Vagina (tissue), 2 donors: ENCODE measurements at regions not wholly inside any gene's neighbourhood (a gene's known extent, or its start where the extent isn't known, plus 50 kb on each side); places are given as distances from the start of the nearest gene placed in this dataset.

Experiments used
- DNase-seq, 2 donors: peaks; one replicate each; pipeline ENCODE4 v3.0.0-alpha.2; 2017; ENCODE audit errors: extremely low spot score in 2 of 2
- H3K27ac ChIP-seq: fragments of 200-600 bp; sonication (generic); one replicate; pipeline ENCODE4 v1.5.1; 2019
- H3K27me3 ChIP-seq: fragments of 200-600 bp; sonication (generic); one replicate; pipeline ENCODE4 v1.5.1; 2019
- H3K36me3 ChIP-seq, 2 donors: fragments of 200-600 bp; sonication (generic); one replicate each; pipeline ENCODE4 v1.5.1; 2017 to 2019
- H3K4me1 ChIP-seq: fragments of 200-600 bp; sonication (generic); one replicate; pipeline ENCODE4 v1.5.1; 2019
- H3K4me3 ChIP-seq, 2 donors: fragments of 200-600 bp; sonication (generic); 1 replicate in 1 of 2; 2 replicates in 1 of 2; pipeline ENCODE4 v1.5.1; 2016 to 2019
- H3K9me3 ChIP-seq: fragments of 200-600 bp; sonication (generic); one replicate; pipeline ENCODE4 v1.5.1; 2019
- CTCF ChIP-seq, 3 experiments: fragments of 450-650 bp in 2 of 3; fragments of 200-600 bp in 1 of 3; sonication (generic) in 1 of 3; IDR thresholded peaks; one replicate each; pipeline ENCODE4 v1.5.1; 2017 to 2019; ENCODE audit warnings: antibody characterized with exemption in 3 of 3, mild to moderate bottlenecking in 2 of 3, moderate library complexity in 2 of 3
- POLR2A ChIP-seq, 2 donors: fragments of 450-650 bp; IDR thresholded peaks; one replicate each; pipeline ENCODE4 v1.6.1; 2017; ENCODE audit warnings: antibody characterized with exemption in 2 of 2, mild to moderate bottlenecking in 2 of 2, moderate library complexity in 2 of 2
- POLR2AphosphoS5 ChIP-seq, 2 donors: sonication (generic); formaldehyde crosslinking; IDR thresholded peaks; one replicate each; pipeline ENCODE4 v1.9.0; 2017; ENCODE audit warnings: antibody characterized with exemption in 2 of 2, mild to moderate bottlenecking in 2 of 2, low read depth in 1 of 2; ENCODE audit not compliant: insufficient read depth in 1 of 2
- intact Hi-C: fragments of 100-400 bp; cut with DNase I; formaldehyde crosslinking; loops from one replicate; pipeline ENCODE4 v1.15.1; 2023

GRCh38 chr10:130637089-130637676 is 501.0 kb downstream of the GLRX3 start:
- intact Hi-C loops = no loop called here
- Histone ChIP-seq H3K4me1 (no peaks in the 10 kb centered on the region), H3K36me3 (no peaks in the 10 kb centered on the region), H3K27me3 (no peaks in the 10 kb centered on the region), H3K27ac (no peak overlapping the region), H3K9me3 (no peaks in the 10 kb centered on the region), H3K4me3 (no peak overlapping the region)
- DNase-seq = no peak
- TF ChIP-seq POLR2A (IDR thresholded peaks at IDR 0.05) = no peak
- TF ChIP-seq POLR2AphosphoS5 (IDR thresholded peaks at IDR 0.05; ENCODE audit: insufficient read depth in 1 of 2, low read depth in 1 of 2) = no peak
- TF ChIP-seq CTCF (IDR thresholded peaks at IDR 0.05) = no peak

DNA sequence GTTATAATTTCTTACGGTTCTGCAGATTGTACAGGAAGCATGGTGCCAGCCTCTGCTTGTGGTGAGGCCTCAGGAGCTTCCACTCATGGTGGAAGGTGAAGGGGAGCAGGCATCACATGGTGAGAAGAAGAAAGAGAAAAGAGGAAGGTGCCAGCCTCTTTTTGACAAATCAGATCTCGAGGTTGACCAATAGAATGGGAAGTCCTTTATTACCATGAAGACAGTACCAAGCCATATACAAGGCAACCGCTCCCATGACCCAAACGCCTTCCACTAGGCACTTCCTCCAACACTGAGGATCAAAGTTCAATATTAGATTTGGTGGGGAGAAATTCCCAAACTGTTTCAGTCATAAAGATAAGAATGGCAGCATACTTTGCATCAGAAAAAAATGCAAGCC is 502.8 kb downstream of the GLRX3 start:
- Histone ChIP-seq H3K36me3 (no peaks in the 10 kb centered on the region), H3K27ac (no peak overlapping the region), H3K4me3 (no peak overlapping the region), H3K27me3 (no peaks in the 10 kb centered on the region), H3K4me1 (no peaks in the 10 kb centered on the region), H3K9me3 (no peaks in the 10 kb centered on the region)
- TF ChIP-seq POLR2A (IDR thresholded peaks at IDR 0.05) (no peak), CTCF (IDR thresholded peaks at IDR 0.05) (no peak), POLR2AphosphoS5 (IDR thresholded peaks at IDR 0.05; ENCODE audit: insufficient read depth in 1 of 2, low read depth in 1 of 2) (no peak)
- DNase-seq = no peak
- intact Hi-C loops = no loop called here

DNA sequence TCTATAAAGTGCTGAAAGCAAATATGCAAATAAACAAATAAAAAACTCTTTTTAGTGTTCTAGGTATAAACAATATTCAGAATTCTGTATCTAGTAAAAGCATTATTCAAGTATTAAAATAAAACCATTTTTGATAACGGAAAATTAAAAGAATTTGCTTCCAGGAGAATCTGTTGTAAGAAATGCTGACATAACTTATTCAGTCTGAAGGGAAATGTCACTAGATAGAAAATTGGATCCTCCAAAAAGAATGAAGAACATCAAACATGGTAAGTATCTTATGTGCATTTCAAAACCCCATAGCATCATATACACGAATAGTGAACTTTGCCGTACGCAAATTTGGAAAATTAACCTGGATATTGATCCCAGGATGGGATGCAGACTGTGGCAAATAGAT is 506.7 kb downstream of the GLRX3 start:
- no peak overlapping the region for H3K27ac ChIP-seq

GRCh38 chr10:130647341-130647740 is 511.1 kb downstream of the GLRX3 start:
- TF ChIP-seq POLR2AphosphoS5 (IDR thresholded peaks at IDR 0.05; ENCODE audit: insufficient read depth in 1 of 2, low read depth in 1 of 2) (no peak), CTCF (IDR thresholded peaks at IDR 0.05) (no peak), POLR2A (IDR thresholded peaks at IDR 0.05) (no peak)
- Histone ChIP-seq H3K4me1 (no peaks in the 10 kb centered on the region), H3K27me3 (no peaks in the 10 kb centered on the region), H3K9me3 (no peaks in the 10 kb centered on the region), H3K27ac (no peak overlapping the region), H3K4me3 (no peak overlapping the region), H3K36me3 (no peaks in the 10 kb centered on the region)
- intact Hi-C loops = no loop called here
- DNase-seq = no peak

More for the DNA sequence above, 506.7 kb downstream of the GLRX3 start:
- Histone ChIP-seq H3K4me1 (no peaks in the 10 kb centered on the region), H3K36me3 (no peaks in the 10 kb centered on the region), H3K9me3 (no peaks in the 10 kb centered on the region), H3K27me3 (no peaks in the 10 kb centered on the region), H3K4me3 (no peak overlapping the region)
- intact Hi-C loops = no loop called here
- no peak for TF ChIP-seq POLR2A (IDR thresholded peaks at IDR 0.05)
- TF ChIP-seq POLR2AphosphoS5 (IDR thresholded peaks at IDR 0.05; ENCODE audit: insufficient read depth in 1 of 2, low read depth in 1 of 2) = no peak
- TF ChIP-seq CTCF (IDR thresholded peaks at IDR 0.05) = no peak
- no peak for DNase-seq

- intact Hi-C loops = no loop called here
- no peak overlapping the region for H3K4me3 ChIP-seq
- H3K36me3 ChIP-seq = no peaks in the 10 kb centered on the region
- H3K4me1 ChIP-seq = no peaks in the 10 kb centered on the region
- no peak for TF ChIP-seq POLR2AphosphoS5 (IDR thresholded peaks at IDR 0.05; ENCODE audit: insufficient read depth in 1 of 2, low read depth in 1 of 2)
- TF ChIP-seq POLR2A (IDR thresholded peaks at IDR 0.05) = no peak
- TF ChIP-seq CTCF (IDR thresholded peaks at IDR 0.05) = no peak
- peak in 1 of 2 donors; percentile 84 for DNase-seq
- H3K27me3 ChIP-seq = no peaks in the 10 kb centered on the region
- H3K9me3 ChIP-seq = no peaks in the 10 kb centered on the region
- no peak overlapping the region for H3K27ac ChIP-seq
Observed at GRCh38 chr10:130648807-130649206, 512.6 kb downstream of the GLRX3 start.
